HepG2 (cell line): ENCODE measurements at regions not wholly inside any gene's neighbourhood (a gene's known extent, or its start where the extent isn't known, plus 50 kb on each side); places are given as distances from the start of the nearest gene placed in this dataset.

Experiments
- ATAC-seq: fragments of 200-7000 bp; cut with Tn5 transposase; 3 replicates; pipeline ENCODE4 v1.9.1; 2020; ENCODE audit warnings: mild to moderate bottlenecking, moderate library complexity
- BruUV-seq: library from RNA; stranded (reverse); fragments of 400-500 nt; replicated peaks from 2 replicates; lab custom pipeline; 2021; lab: Mats Ljungman, UMichigan
- CTCF ChIA-PET: fragments of 300-600 bp; formaldehyde crosslinking; extraction: SDS; loops from one replicate; lab custom pipeline; 2021; ENCODE audit warnings: low total read pairs, inconsistent platforms, low intra/inter-chr PET ratio; lab: Yijun Ruan, JAX
- POLR2A ChIA-PET: fragments of 350-600 bp; sonication (Branson Sonifier 250); formaldehyde crosslinking; loops from one replicate; lab custom pipeline; 2020; ENCODE audit warnings: antibody characterized with exemption, inconsistent platforms; lab: Yijun Ruan, JAX
- DNase-seq: peaks from one replicate; pipeline ENCODE4 v3.0.0-alpha.2; 2015; ENCODE audit warnings: low spot score
- FAIRE-seq: peaks from 3 replicates; lab custom pipeline; 2011; peaks lifted over from hg19 to GRCh38; lab: Jason Lieb, UNC
- H2AFZ ChIP-seq: one replicate; pipeline ENCODE4 v1.6.1; 2011; ENCODE audit warnings: low read length, inconsistent platforms
- H3K27ac ChIP-seq: fragments of 300-600 bp; 3 replicates; pipeline ENCODE4 v1.8.0; 2011; ENCODE audit warnings: mixed run types, mild to moderate bottlenecking, mixed read lengths, low read length, inconsistent platforms; ENCODE audit not compliant: insufficient read depth; ENCODE audit errors: extremely low read length
- H3K27me3 ChIP-seq, 2 experiments: fragments of 200-600 bp in 1 of 2; 2 replicates in 1 of 2; 3 replicates in 1 of 2; pipeline versions ENCODE4 v1.6.0 to v1.8.0; 2011; ENCODE audit warnings: low read length in 2 of 2, mild to moderate bottlenecking in 2 of 2, moderate library complexity in 2 of 2, inconsistent platforms in 1 of 2; ENCODE audit not compliant: insufficient read depth in 2 of 2, control insufficient read depth in 1 of 2
- H3K36me3 ChIP-seq, 2 experiments: fragments of 200-600 bp in 1 of 2; replicated peaks in 1 of 2; 2 replicates in 1 of 2; 3 replicates in 1 of 2; pipeline versions ENCODE4 v1.5.1 to v1.8.0; 2011; ENCODE audit warnings: low read length in 2 of 2, inconsistent platforms in 1 of 2; ENCODE audit not compliant: insufficient read depth in 2 of 2, control insufficient read depth in 1 of 2
- H3K4me1 ChIP-seq: 2 replicates; pipeline ENCODE4 v1.5.1; 2012; ENCODE audit warnings: low read length, inconsistent platforms; ENCODE audit not compliant: insufficient read depth
- H3K4me2 ChIP-seq: 2 replicates; pipeline ENCODE4 v1.6.0; 2011; ENCODE audit warnings: low read depth, low read length, inconsistent platforms
- H3K4me3 ChIP-seq, 3 experiments: fragments of 200-600 bp in 1 of 3; sonication (generic), shearing (Covaris generic) in 1 of 3; replicated peaks in 1 of 3; 2 replicates each; pipeline ENCODE4 v1.5.1; 2011 to 2016; ENCODE audit warnings: low read length in 3 of 3, inconsistent platforms in 2 of 3, low read depth in 2 of 3, mild to moderate bottlenecking in 2 of 3, control low read depth in 1 of 3, mixed read lengths in 1 of 3; ENCODE audit not compliant: insufficient read depth in 1 of 3
- H3K79me2 ChIP-seq: one replicate; pipeline ENCODE4 v1.6.1; 2011; ENCODE audit warnings: low read length, inconsistent platforms; ENCODE audit not compliant: insufficient read depth
- H3K9ac ChIP-seq: 2 replicates; pipeline ENCODE4 v1.6.0; 2011; ENCODE audit warnings: mild to moderate bottlenecking, low read depth, low read length, inconsistent platforms; ENCODE audit not compliant: insufficient read depth
- H3K9me3 ChIP-seq: 2 replicates; pipeline ENCODE4 v1.5.1; 2012; ENCODE audit warnings: mild to moderate bottlenecking, low read length
- H4K20me1 ChIP-seq: 2 replicates; pipeline ENCODE4 v1.6.0; 2011; ENCODE audit warnings: inconsistent platforms, mild to moderate bottlenecking, low read length, moderate library complexity; ENCODE audit not compliant: insufficient read depth
- CBX1 ChIP-seq: IDR thresholded peaks from one replicate; pipeline ENCODE4 v1.6.1; 2016; ENCODE audit warnings: antibody characterized with exemption, low read depth
- ESRRA ChIP-seq: sonication (generic); formaldehyde crosslinking; IDR thresholded peaks from 2 replicates; pipeline ENCODE4 v1.5.1; 2020; ENCODE audit warnings: mild to moderate bottlenecking, low read depth, missing genetic modification reagents
- HMG20B ChIP-seq: conservative IDR thresholded peaks from 2 replicates; pipeline ENCODE4 v1.6.1; 2016; ENCODE audit warnings: missing genetic modification reagents, missing compliant biosample characterization
- KLF13 ChIP-seq: sonication (generic); formaldehyde crosslinking; IDR thresholded peaks from 2 replicates; pipeline ENCODE4 v1.4.0; 2020; ENCODE audit warnings: mild to moderate bottlenecking, missing genetic modification reagents
- NCOA2 ChIP-seq: sonication (generic); formaldehyde crosslinking; IDR thresholded peaks from 2 replicates; pipeline ENCODE4 v1.8.0; 2022; ENCODE audit warnings: inconsistent platforms
- NFE2L1 ChIP-seq: sonication (generic); formaldehyde crosslinking; IDR thresholded peaks from 2 replicates; pipeline ENCODE4 v1.4.0; 2020; ENCODE audit warnings: missing genetic modification reagents, mild to moderate bottlenecking, borderline replicate concordance
- REPIN1 ChIP-seq: sonication (generic); formaldehyde crosslinking; IDR thresholded peaks from 2 replicates; pipeline ENCODE4 v1.8.0; 2022; ENCODE audit warnings: missing genetic modification reagents, low read depth, mild to moderate bottlenecking, borderline replicate concordance
- SSRP1 ChIP-seq: IDR thresholded peaks from 2 replicates; pipeline ENCODE4 v1.6.1; 2016; ENCODE audit warnings: control low read depth
- WIZ ChIP-seq: sonication (generic); formaldehyde crosslinking; IDR thresholded peaks from 2 replicates; pipeline ENCODE4 v1.5.1; 2020; ENCODE audit warnings: mild to moderate bottlenecking, missing genetic modification reagents
- ZNF501 ChIP-seq: sonication (generic); formaldehyde crosslinking; IDR thresholded peaks from 2 replicates; pipeline ENCODE4 v1.5.1; 2020; ENCODE audit warnings: mild to moderate bottlenecking, moderate library complexity, missing genetic modification reagents
- ZNF652 ChIP-seq: IDR thresholded peaks from 2 replicates; pipeline ENCODE4 v1.6.1; 2016; ENCODE audit warnings: low read depth, borderline replicate concordance
- ZNF878 ChIP-seq: sonication (generic); formaldehyde crosslinking; IDR thresholded peaks from 2 replicates; pipeline ENCODE4 v1.8.1; 2023; ENCODE audit warnings: mild to moderate bottlenecking, missing genetic modification reagents, moderate library complexity
- in situ Hi-C: cut with HindIII; loops from 2 replicates; pipeline ENCODE4 v1.10.0; 2017; ENCODE audit warnings: low pct_unique_long_range_greater_than_20kb; ENCODE audit not compliant: extremely low pct_ligation_motif_present
- intact Hi-C: fragments of 100-400 bp; cut with micrococcal nuclease; formaldehyde crosslinking; loops from one replicate; pipeline ENCODE4 v1.10.0; 2022; ENCODE audit not compliant: unreplicated experiment
- TF ChIP-seq, protein P1 (sequence below): IDR thresholded peaks from 2 replicates; pipeline ENCODE4 v1.6.1; 2016; ENCODE audit warnings: control low read depth
- TF ChIP-seq, protein P2 (sequence below): sonication (generic); formaldehyde crosslinking; IDR thresholded peaks from 2 replicates; pipeline ENCODE4 v1.4.0; 2020; ENCODE audit warnings: missing genetic modification reagents
- TF ChIP-seq, protein P3 (sequence below): IDR thresholded peaks from 2 replicates; pipeline ENCODE4 v1.6.1; 2016; ENCODE audit warnings: missing genetic modification reagents, missing compliant biosample characterization
- TF ChIP-seq, protein P4 (sequence below): sonication (generic); formaldehyde crosslinking; IDR thresholded peaks from 2 replicates; pipeline ENCODE4 v1.4.0; 2020; ENCODE audit warnings: missing genetic modification reagents

DNA sequence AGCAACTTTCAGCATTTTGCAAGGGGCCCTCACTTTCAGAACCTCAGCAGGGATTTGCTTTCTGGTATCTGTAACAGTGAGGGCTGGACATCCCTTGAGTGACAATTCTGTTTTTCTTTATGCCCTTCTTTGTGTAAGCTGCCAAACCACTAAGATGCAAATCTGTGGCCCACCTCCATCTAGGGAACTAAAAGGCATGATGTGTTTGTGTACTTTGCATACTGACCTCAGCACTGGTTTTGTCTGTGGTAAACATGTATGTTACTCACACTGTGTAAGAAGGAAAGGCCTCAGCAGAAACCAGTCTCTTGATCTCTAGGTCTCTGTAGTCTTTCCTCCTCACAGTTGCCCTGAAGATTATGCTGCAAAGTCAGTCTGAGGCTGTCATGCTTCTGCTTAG lies 396.6 kb upstream of the DYNLRB2 start:
- Histone ChIP-seq H4K20me1 (no peaks in the 10 kb centered on the region), H3K4me2 (no peak overlapping the region), H3K4me3 (no peak overlapping the region), H3K36me3 (no peaks in the 10 kb centered on the region), H3K9ac (no peak overlapping the region), H3K9me3 (peaks cover 12% of the 10 kb centered on the region; the same call in 1 of the 2 replicates), H3K27ac (no peak overlapping the region), H3K4me1 (peaks cover 24% of the 10 kb centered on the region), H2AFZ (no peak overlapping the region), H3K79me2 (no peaks in the 10 kb centered on the region), H3K27me3 (no peaks in the 10 kb centered on the region)
- BruUV-seq, result no TSS peak
- TF ChIP-seq, protein P1, sequence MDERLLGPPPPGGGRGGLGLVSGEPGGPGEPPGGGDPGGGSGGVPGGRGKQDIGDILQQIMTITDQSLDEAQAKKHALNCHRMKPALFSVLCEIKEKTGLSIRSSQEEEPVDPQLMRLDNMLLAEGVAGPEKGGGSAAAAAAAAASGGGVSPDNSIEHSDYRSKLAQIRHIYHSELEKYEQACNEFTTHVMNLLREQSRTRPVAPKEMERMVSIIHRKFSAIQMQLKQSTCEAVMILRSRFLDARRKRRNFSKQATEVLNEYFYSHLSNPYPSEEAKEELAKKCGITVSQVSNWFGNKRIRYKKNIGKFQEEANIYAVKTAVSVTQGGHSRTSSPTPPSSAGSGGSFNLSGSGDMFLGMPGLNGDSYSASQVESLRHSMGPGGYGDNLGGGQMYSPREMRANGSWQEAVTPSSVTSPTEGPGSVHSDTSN (CRISPR knock-in tag), result no peak
- TF ChIP-seq, protein P2, sequence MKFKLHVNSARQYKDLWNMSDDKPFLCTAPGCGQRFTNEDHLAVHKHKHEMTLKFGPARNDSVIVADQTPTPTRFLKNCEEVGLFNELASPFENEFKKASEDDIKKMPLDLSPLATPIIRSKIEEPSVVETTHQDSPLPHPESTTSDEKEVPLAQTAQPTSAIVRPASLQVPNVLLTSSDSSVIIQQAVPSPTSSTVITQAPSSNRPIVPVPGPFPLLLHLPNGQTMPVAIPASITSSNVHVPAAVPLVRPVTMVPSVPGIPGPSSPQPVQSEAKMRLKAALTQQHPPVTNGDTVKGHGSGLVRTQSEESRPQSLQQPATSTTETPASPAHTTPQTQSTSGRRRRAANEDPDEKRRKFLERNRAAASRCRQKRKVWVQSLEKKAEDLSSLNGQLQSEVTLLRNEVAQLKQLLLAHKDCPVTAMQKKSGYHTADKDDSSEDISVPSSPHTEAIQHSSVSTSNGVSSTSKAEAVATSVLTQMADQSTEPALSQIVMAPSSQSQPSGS (CRISPR knock-in tag), result no peak
- TF ChIP-seq WIZ (CRISPR knock-in tag), result no peak
- TF ChIP-seq ZNF878 (CRISPR knock-in tag), result no peak
- TF ChIP-seq, protein P3, sequence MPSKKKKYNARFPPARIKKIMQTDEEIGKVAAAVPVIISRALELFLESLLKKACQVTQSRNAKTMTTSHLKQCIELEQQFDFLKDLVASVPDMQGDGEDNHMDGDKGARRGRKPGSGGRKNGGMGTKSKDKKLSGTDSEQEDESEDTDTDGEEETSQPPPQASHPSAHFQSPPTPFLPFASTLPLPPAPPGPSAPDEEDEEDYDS (CRISPR knock-in tag), result no peak
- TF ChIP-seq NFE2L1 (CRISPR knock-in tag), result no peak
- TF ChIP-seq CBX1, result no peak
- TF ChIP-seq REPIN1 (CRISPR knock-in tag), result no peak
- no peak for TF ChIP-seq ZNF501
- TF ChIP-seq ZNF652 (CRISPR knock-in tag), result no peak
- TF ChIP-seq HMG20B (CRISPR knock-in tag), result no peak
- TF ChIP-seq NCOA2 (CRISPR knock-in tag), result no peak
- no peak for TF ChIP-seq KLF13
- TF ChIP-seq, protein P4, sequence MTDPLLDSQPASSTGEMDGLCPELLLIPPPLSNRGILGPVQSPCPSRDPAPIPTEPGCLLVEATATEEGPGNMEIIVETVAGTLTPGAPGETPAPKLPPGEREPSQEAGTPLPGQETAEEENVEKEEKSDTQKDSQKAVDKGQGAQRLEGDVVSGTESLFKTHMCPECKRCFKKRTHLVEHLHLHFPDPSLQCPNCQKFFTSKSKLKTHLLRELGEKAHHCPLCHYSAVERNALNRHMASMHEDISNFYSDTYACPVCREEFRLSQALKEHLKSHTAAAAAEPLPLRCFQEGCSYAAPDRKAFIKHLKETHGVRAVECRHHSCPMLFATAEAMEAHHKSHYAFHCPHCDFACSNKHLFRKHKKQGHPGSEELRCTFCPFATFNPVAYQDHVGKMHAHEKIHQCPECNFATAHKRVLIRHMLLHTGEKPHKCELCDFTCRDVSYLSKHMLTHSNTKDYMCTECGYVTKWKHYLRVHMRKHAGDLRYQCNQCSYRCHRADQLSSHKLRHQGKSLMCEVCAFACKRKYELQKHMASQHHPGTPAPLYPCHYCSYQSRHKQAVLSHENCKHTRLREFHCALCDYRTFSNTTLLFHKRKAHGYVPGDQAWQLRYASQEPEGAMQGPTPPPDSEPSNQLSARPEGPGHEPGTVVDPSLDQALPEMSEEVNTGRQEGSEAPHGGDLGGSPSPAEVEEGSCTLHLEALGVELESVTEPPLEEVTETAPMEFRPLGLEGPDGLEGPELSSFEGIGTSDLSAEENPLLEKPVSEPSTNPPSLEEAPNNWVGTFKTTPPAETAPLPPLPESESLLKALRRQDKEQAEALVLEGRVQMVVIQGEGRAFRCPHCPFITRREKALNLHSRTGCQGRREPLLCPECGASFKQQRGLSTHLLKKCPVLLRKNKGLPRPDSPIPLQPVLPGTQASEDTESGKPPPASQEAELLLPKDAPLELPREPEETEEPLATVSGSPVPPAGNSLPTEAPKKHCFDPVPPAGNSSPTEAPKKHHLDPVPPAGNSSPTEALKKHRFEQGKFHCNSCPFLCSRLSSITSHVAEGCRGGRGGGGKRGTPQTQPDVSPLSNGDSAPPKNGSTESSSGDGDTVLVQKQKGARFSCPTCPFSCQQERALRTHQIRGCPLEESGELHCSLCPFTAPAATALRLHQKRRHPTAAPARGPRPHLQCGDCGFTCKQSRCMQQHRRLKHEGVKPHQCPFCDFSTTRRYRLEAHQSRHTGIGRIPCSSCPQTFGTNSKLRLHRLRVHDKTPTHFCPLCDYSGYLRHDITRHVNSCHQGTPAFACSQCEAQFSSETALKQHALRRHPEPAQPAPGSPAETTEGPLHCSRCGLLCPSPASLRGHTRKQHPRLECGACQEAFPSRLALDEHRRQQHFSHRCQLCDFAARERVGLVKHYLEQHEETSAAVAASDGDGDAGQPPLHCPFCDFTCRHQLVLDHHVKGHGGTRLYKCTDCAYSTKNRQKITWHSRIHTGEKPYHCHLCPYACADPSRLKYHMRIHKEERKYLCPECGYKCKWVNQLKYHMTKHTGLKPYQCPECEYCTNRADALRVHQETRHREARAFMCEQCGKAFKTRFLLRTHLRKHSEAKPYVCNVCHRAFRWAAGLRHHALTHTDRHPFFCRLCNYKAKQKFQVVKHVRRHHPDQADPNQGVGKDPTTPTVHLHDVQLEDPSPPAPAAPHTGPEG (CRISPR knock-in tag), result no peak
- TF ChIP-seq ESRRA, result no peak
- TF ChIP-seq SSRP1 (CRISPR knock-in tag), result no peak
- FAIRE-seq (no peak), ATAC-seq (peak; percentile 35; the same call in 1 of the 3 replicates), DNase-seq (no peak)
- intact Hi-C loops (no loop called here), in situ Hi-C loops (no loop called here)
- ChIA-PET CTCF (no interaction called here), POLR2A (no interaction called here)
